22Rv1 (cell line): ENCODE measurements at regions not wholly inside any gene's neighbourhood (a gene's known extent, or its start where the extent isn't known, plus 50 kb on each side); places are given as distances from the start of the nearest gene placed in this dataset.

ENCODE experiments used
- ZFX ChIP-seq: fragments of 450-650 bp; IDR thresholded peaks from 2 replicates; pipeline ENCODE4 v1.6.1; 2017; ENCODE audit warnings: antibody characterized with exemption, borderline replicate concordance
- TF ChIP-seq, protein P1 (sequence below): fragments of 450-650 bp; IDR thresholded peaks from 2 replicates; pipeline ENCODE4 v1.5.1; 2017; ENCODE audit warnings: mild to moderate bottlenecking

DNA sequence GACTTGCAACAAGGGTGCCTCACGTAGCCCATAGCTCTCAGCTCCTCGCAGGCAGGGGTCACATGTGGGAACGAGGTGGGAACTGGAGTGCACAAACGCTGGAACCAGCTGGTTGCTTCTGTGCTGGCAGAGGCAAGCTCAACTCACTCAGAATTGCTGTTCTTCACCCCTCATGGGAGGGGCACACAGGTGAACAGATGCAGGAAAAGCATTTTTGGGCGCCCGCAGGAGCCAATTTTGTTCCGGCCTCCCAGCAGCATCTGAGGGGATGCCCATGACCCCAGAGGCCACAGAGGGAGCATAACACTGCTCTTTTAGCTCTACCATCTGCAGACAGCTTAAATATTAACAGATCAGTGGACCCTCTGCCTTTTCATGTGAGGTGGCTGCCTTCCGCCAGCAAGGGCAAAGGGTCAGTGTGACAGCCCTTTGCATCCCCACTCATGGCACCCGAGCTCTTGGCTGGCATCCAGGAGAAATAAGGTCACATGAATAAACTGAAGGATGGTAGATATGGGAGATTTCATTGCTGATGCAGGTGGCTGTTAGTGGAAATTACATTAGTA, 196.2 kb downstream of the SLCO4C1 start:
- TF ChIP-seq, protein P1, sequence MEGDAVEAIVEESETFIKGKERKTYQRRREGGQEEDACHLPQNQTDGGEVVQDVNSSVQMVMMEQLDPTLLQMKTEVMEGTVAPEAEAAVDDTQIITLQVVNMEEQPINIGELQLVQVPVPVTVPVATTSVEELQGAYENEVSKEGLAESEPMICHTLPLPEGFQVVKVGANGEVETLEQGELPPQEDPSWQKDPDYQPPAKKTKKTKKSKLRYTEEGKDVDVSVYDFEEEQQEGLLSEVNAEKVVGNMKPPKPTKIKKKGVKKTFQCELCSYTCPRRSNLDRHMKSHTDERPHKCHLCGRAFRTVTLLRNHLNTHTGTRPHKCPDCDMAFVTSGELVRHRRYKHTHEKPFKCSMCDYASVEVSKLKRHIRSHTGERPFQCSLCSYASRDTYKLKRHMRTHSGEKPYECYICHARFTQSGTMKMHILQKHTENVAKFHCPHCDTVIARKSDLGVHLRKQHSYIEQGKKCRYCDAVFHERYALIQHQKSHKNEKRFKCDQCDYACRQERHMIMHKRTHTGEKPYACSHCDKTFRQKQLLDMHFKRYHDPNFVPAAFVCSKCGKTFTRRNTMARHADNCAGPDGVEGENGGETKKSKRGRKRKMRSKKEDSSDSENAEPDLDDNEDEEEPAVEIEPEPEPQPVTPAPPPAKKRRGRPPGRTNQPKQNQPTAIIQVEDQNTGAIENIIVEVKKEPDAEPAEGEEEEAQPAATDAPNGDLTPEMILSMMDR = no peak
- TF ChIP-seq ZFX = no peak
